ENCODE measurements at regions not wholly inside any gene's neighbourhood (a gene's known extent, or its start where the extent isn't known, plus 50 kb on each side); places are given as distances from the start of the nearest gene placed in this dataset.
"Not testable (repeated sequence)": the region's sequence is repeated elsewhere in the genome, so short reads cannot be mapped to it uniquely, and the experiment has no call there.

GRCh38 chr6:137305691-137306090, 86.5 kb upstream of the IFNGR1 start:
- peak; percentile 15 for DNase-seq (ENCODE audit: low read depth)

DNA sequence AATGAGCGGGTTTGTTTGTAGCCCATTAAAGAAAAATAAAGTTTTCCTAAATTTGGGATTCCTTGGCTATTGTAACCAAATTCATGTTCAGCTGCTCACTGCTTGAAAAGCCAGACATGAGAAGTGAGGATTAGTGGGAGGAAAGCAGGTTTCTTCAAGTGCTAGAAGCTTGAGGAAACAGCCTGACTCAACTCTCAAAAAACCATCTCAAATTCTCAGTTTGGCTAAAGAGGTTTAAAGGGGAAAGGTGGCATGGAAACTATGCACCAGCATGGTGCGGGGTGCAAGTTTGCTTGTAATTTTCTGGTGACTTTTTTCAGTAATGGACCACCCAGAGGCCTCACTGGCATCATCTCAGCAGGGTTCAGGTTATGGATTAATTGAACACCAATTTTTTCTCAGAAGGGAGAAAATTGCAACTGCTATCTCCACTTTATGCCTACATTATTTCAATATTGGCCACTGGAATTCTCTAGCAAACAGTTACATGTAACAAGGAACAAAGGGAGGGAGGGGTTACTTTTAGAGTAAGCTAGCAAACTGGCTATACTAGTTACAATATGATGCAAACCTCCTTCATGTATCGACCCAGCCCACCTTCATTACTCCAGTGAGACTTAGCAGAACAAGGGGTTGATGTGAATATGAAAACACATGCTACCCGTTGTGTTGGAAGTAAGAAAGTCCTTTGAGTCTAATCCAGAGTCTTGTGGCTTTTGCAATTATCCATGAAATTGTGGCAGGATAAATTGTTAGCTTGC, 85.0 kb upstream of the IFNGR1 start:
- DNase-seq (ENCODE audit: low read depth), result peak; percentile 79
- TF ChIP-seq CTCF (IDR thresholded peaks at IDR 0.05; ENCODE audit: insufficient read depth, low read depth, low read length, missing control alignments), result no peak

More at GRCh38 chr6:137305691-137306090, 86.5 kb upstream of the IFNGR1 start:
- no peak overlapping the region for H3K4me3 ChIP-seq (ENCODE audit: low read length)
- no peak for TF ChIP-seq CTCF (IDR thresholded peaks at IDR 0.05; ENCODE audit: insufficient read depth, low read depth, low read length, missing control alignments)

GRCh38 chr6:137303441-137303840, 84.3 kb upstream of the IFNGR1 start:
- H3K4me3 ChIP-seq (ENCODE audit: low read length), result no peak overlapping the region
- no peak for TF ChIP-seq CTCF (IDR thresholded peaks at IDR 0.05; ENCODE audit: insufficient read depth, low read depth, low read length, missing control alignments)
- DNase-seq (ENCODE audit: low read depth), result no peak

More for the DNA sequence above, 85.0 kb upstream of the IFNGR1 start:
- H3K4me3 ChIP-seq (ENCODE audit: low read length), result no peak overlapping the region

- no peak for TF ChIP-seq CTCF (IDR thresholded peaks at IDR 0.05; ENCODE audit: insufficient read depth, low read depth, low read length, missing control alignments)
Measured at GRCh38 chr6:137299681-137300080, 80.5 kb upstream of the IFNGR1 start.

GRCh38 chr6:137297887-137298286, 78.7 kb upstream of the IFNGR1 start:
- TF ChIP-seq CTCF (IDR thresholded peaks at IDR 0.05; ENCODE audit: insufficient read depth, low read depth, low read length, missing control alignments), result no peak
- no peak overlapping the region for H3K4me3 ChIP-seq (ENCODE audit: low read length)
- DNase-seq (ENCODE audit: low read depth), result peak; percentile 84

More at GRCh38 chr6:137299681-137300080, 80.5 kb upstream of the IFNGR1 start:
- H3K4me3 ChIP-seq (ENCODE audit: low read length), result no peak overlapping the region
- DNase-seq (ENCODE audit: low read depth), result no peak

DNA sequence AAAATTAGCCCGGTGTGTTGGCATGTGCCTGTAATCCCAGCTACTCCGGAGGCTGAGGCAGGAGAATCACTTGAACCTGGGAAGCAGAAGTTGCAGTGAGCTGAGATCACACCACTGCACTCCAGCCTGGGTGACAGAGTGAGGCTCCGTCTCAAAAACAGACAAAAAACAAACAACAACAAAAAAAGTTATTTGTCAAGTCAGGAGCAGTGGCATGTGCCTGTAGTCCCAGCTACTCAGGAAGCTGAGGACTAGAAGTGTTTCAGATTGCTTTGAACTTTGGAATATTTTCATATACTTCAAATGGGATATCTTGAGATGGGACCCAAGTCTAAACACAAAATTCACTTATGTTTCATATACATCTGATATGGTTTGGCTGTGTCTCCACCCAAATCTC, 73.1 kb upstream of the IFNGR1 start:
- DNase-seq (ENCODE audit: low read depth); H3K4me3 ChIP-seq (ENCODE audit: low read length): not testable (repeated sequence)

DNA sequence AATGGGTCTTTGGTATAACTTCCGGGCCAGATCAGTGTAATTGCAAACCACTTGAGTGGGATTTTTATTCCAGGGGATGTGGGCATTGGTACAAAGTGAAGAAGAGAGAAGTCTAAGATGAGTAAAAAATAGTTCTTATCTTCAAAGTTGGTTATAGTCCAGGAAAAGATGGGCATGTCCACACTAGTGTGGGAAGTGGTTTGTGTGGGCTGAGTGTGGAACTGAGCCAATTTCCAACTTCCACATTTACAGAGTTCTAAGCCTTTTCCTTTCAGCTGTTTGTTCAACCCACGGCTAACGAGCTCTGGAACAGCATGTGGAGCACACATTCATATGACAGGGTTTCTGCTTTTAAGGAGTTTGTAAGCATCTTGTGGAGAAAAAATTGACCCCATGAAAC, 72.3 kb upstream of the IFNGR1 start:
- H3K4me3 ChIP-seq (ENCODE audit: low read length), result no peak overlapping the region
- DNase-seq (ENCODE audit: low read depth), result peak; percentile 84
- TF ChIP-seq CTCF (IDR thresholded peaks at IDR 0.05; ENCODE audit: insufficient read depth, low read depth, low read length, missing control alignments), result no peak
